K562 (cell line): ENCODE measurements at regions not wholly inside any gene's neighbourhood (a gene's known extent, or its start where the extent isn't known, plus 50 kb on each side); places are given as distances from the start of the nearest gene placed in this dataset.

Source experiments
- ATAC-seq: fragments of 200-7000 bp; cut with Tn5 transposase; 3 replicates; pipeline ENCODE4 v1.9.1; 2020; ENCODE audit warnings: moderate library complexity
- BruUV-seq: library from RNA; stranded (reverse); fragments of 400-500 nt; replicated peaks from 2 replicates; lab custom pipeline; 2021; lab: Mats Ljungman, UMichigan
- CTCF ChIA-PET: fragments of 300-600 bp; formaldehyde crosslinking; extraction: SDS; loops from one replicate; lab custom pipeline; 2021; ENCODE audit warnings: low intra/inter-chr PET ratio; lab: Yijun Ruan, JAX
- POLR2A ChIA-PET: fragments of 300-600, 350-650 bp; sonication (Branson Sonifier 250); formaldehyde crosslinking; extraction: SDS; loops from one replicate; lab custom pipeline; 2021; ENCODE audit warnings: antibody characterized with exemption, inconsistent platforms; lab: Yijun Ruan, JAX
- DNase-seq, 4 experiments: peaks; one replicate each; pipeline versions ENCODE4 v3.0.0 to v3.0.0-alpha.2; 2011 to 2018; ENCODE audit warnings: low spot score in 3 of 4, mixed read lengths in 3 of 4; ENCODE audit errors: extremely low read depth in 1 of 4
- FAIRE-seq: peaks from 2 replicates; lab custom pipeline; 2011; peaks lifted over from hg19 to GRCh38; lab: Jason Lieb, UNC
- H2AFZ ChIP-seq: 2 replicates; pipeline ENCODE4 v1.6.0; 2011; ENCODE audit warnings: low read depth, low read length, control low read depth, inconsistent platforms
- H3K27ac ChIP-seq: fragments of 200-600 bp; 3 replicates; pipeline ENCODE4 v1.8.0; 2011; ENCODE audit warnings: low read depth, mild to moderate bottlenecking, control low read depth, inconsistent platforms, low read length, moderate library complexity, mixed read lengths; ENCODE audit errors: extremely low read depth
- H3K27me3 ChIP-seq, 2 experiments: fragments of 300-600 bp in 1 of 2; 2 replicates in 1 of 2; 3 replicates in 1 of 2; pipeline versions ENCODE4 v1.6.0 to v1.8.0; 2011; ENCODE audit warnings: inconsistent platforms in 2 of 2, low read length in 2 of 2, mild to moderate bottlenecking in 1 of 2, mixed read lengths in 1 of 2, moderate library complexity in 1 of 2; ENCODE audit not compliant: control insufficient read depth in 2 of 2, insufficient read depth in 2 of 2
- H3K36me3 ChIP-seq: fragments of 300-600 bp; 3 replicates; pipeline ENCODE4 v1.8.0; 2011; ENCODE audit warnings: mild to moderate bottlenecking, low read length, inconsistent platforms; ENCODE audit not compliant: control insufficient read depth, insufficient read depth
- H3K4me1 ChIP-seq, 2 experiments: fragments of 200-600 bp in 1 of 2; replicated peaks in 1 of 2; 2 replicates in 1 of 2; 3 replicates in 1 of 2; pipeline versions ENCODE4 v1.5.1 to v1.8.0; 2011; ENCODE audit warnings: inconsistent platforms in 2 of 2, low read length in 2 of 2, mild to moderate bottlenecking in 1 of 2, mixed read lengths in 1 of 2, moderate library complexity in 1 of 2; ENCODE audit not compliant: control insufficient read depth in 2 of 2, insufficient read depth in 2 of 2
- H3K4me2 ChIP-seq: 2 replicates; pipeline ENCODE4 v1.6.1; 2011; ENCODE audit warnings: low read length, control low read depth, inconsistent platforms, mixed read lengths; ENCODE audit not compliant: insufficient read depth
- H3K4me3 ChIP-seq: fragments of 200-600 bp; sonication (generic), shearing (Covaris generic); 2 replicates; pipeline ENCODE4 v1.5.1; 2016; ENCODE audit warnings: control low read depth, inconsistent platforms
- H3K79me2 ChIP-seq: fragments of 200-600 bp; 3 replicates; pipeline ENCODE4 v1.8.0; 2011; ENCODE audit warnings: low read length, inconsistent platforms; ENCODE audit not compliant: control insufficient read depth, insufficient read depth
- H3K9ac ChIP-seq, 2 experiments: 2 replicates each; pipeline versions ENCODE4 v1.6.0 to v1.6.1; 2011; ENCODE audit warnings: low read depth in 2 of 2, low read length in 2 of 2, control low read depth in 1 of 2, inconsistent platforms in 1 of 2, mild to moderate bottlenecking in 1 of 2, mixed read lengths in 1 of 2; ENCODE audit not compliant: insufficient read depth in 1 of 2
- H3K9me1 ChIP-seq: one replicate; pipeline ENCODE4 v1.6.0; 2011; ENCODE audit warnings: inconsistent platforms, mild to moderate bottlenecking, low read length, moderate library complexity; ENCODE audit not compliant: control insufficient read depth, insufficient read depth
- H3K9me3 ChIP-seq: replicated peaks from 2 replicates; pipeline ENCODE4 v1.5.1; 2011; ENCODE audit warnings: low read depth, low read length, inconsistent platforms; ENCODE audit not compliant: control insufficient read depth, insufficient read depth
- H4K20me1 ChIP-seq: replicated peaks from 2 replicates; pipeline ENCODE4 v1.6.1; 2011; ENCODE audit warnings: low read length, inconsistent platforms, mixed read lengths; ENCODE audit not compliant: control insufficient read depth, insufficient read depth
- BRF1 ChIP-seq: IDR thresholded peaks from 3 replicates; pipeline ENCODE4 v1.6.1; 2011; ENCODE audit warnings: borderline replicate concordance, mild to moderate bottlenecking; ENCODE audit not compliant: insufficient read length; ENCODE audit errors: extremely low read depth
- DEAF1 ChIP-seq: fragments of 450-650 bp; formaldehyde crosslinking; IDR thresholded peaks from 2 replicates; pipeline ENCODE4 v1.4.0; 2020; ENCODE audit warnings: mild to moderate bottlenecking, moderate library complexity
- EZH2 ChIP-seq: IDR thresholded peaks from 2 replicates; pipeline ENCODE4 v1.6.1; 2012; ENCODE audit warnings: low read depth, mild to moderate bottlenecking, inconsistent platforms, low read length, borderline replicate concordance
- ILK ChIP-seq: fragments of 450-650 bp; IDR thresholded peaks from 2 replicates; pipeline ENCODE4 v1.6.1; 2016; ENCODE audit warnings: missing genetic modification characterization, low read depth, mild to moderate bottlenecking, missing compliant biosample characterization, moderate library complexity, borderline replicate concordance
- MITF ChIP-seq: IDR thresholded peaks from 2 replicates; pipeline ENCODE4 v1.6.1; 2014; ENCODE audit warnings: antibody characterized with exemption
- SIN3A ChIP-seq, 2 experiments: fragments of 150-350 bp in 1 of 2; IDR thresholded peaks; 2 replicates each; pipeline ENCODE4 v1.6.1; 2011 to 2016; ENCODE audit warnings: borderline replicate concordance in 2 of 2, low read depth in 2 of 2, low read length in 2 of 2, mild to moderate bottlenecking in 2 of 2, moderate library complexity in 2 of 2; ENCODE audit not compliant: control insufficient read depth in 1 of 2
- SMAD1 ChIP-seq: fragments of 150-350 bp; IDR thresholded peaks from 2 replicates; pipeline ENCODE4 v1.6.1; 2014; ENCODE audit warnings: low read length, low read depth; ENCODE audit not compliant: partially characterized antibody
- SMARCE1 ChIP-seq: fragments of 450-650 bp; IDR thresholded peaks from 2 replicates; pipeline ENCODE4 v1.7.1; 2016; ENCODE audit warnings: mild to moderate bottlenecking
- TCF7 ChIP-seq: sonication (generic); IDR thresholded peaks from 2 replicates; pipeline ENCODE4 v1.6.1; 2016; ENCODE audit warnings: antibody characterized with exemption, borderline replicate concordance
- TRIM24 ChIP-seq, 2 experiments: fragments of 450-650 bp; IDR thresholded peaks; 2 replicates each; pipeline ENCODE4 v1.6.1; 2016
- ZBTB2 ChIP-seq: fragments of 450-650 bp; IDR thresholded peaks from 2 replicates; pipeline ENCODE4 v1.6.1; 2016; ENCODE audit warnings: antibody characterized with exemption
- ZNF551 ChIP-seq: fragments of 250-450 bp; sonication (Bioruptor Pico); IDR thresholded peaks from 2 replicates; pipeline ENCODE4 v1.5.0; 2021; ENCODE audit warnings: mild to moderate bottlenecking, moderate library complexity
- ZNF586 ChIP-seq: fragments of 450-650 bp; formaldehyde crosslinking; conservative IDR thresholded peaks from 2 replicates; pipeline ENCODE4 v1.4.0; 2020; ENCODE audit warnings: mild to moderate bottlenecking, moderate library complexity
- ZZZ3 ChIP-seq: fragments of 450-650 bp; IDR thresholded peaks from 2 replicates; pipeline ENCODE4 v1.6.1; 2016; ENCODE audit warnings: antibody characterized with exemption, mild to moderate bottlenecking, moderate library complexity
- WGBS: fragments of 100-300 bp; shearing (Covaris generic); methylation state at CpG from one replicate; pipeline ENCODE4 v1.1.6; 2016; ENCODE audit warnings: low coverage, mixed read lengths; ENCODE audit not compliant: insufficient coverage; ENCODE audit errors: missing lambda C conversion rate; 5-methylcytosine and 5-hydroxymethylcytosine counted together
- in situ Hi-C: fragments of 300-500 bp; cut with MboI; formaldehyde crosslinking; loops from 4 replicates; pipeline ENCODE4 v1.15.0; 2018; ENCODE audit warnings: inconsistent platforms, mixed read lengths
- intact Hi-C: fragments of 100-400 bp; cut with micrococcal nuclease; formaldehyde crosslinking; loops from 2 replicates; pipeline ENCODE4 v1.14.2; 2022

GRCh38 chr18:67618061-67618460 is 101.5 kb upstream of the DSEL start:
- no peak overlapping the region for H3K4me3 ChIP-seq
- POLR2A ChIA-PET, result no interaction called here
- ATAC-seq, result no peak
- no peaks in the 10 kb centered on the region for H3K4me1 ChIP-seq
- no peaks in the 10 kb centered on the region for H3K79me2 ChIP-seq
- no peaks in the 10 kb centered on the region for H4K20me1 ChIP-seq
- no peak overlapping the region for H3K9ac ChIP-seq
- 0% methylated on average over 3 of the region's 4 CpGs for WGBS
- H3K4me2 ChIP-seq, result no peak overlapping the region
- no peaks in the 10 kb centered on the region for H3K36me3 ChIP-seq
- in situ Hi-C loops, result no loop called here
- TF ChIP-seq MITF (no peak), ZZZ3 (no peak), EZH2 (no peak), TCF7 (no peak), ILK (tag) (no peak), TRIM24 (IDR thresholded peaks at IDR 0.05) (no peak)
- TF ChIP-seq, all 486 proteins: peak for 0
- no TSS peak for BruUV-seq
- Histone ChIP-seq H3K27ac (no peak overlapping the region), H3K9me1 (no peaks in the 10 kb centered on the region), H3K9me3 (no peaks in the 10 kb centered on the region), H3K27me3 (no peaks in the 10 kb centered on the region), H2AFZ (no peak overlapping the region)
- FAIRE-seq, result no peak
- intact Hi-C loops, result no loop called here
- no peak for DNase-seq
- CTCF ChIA-PET, result no interaction called here

- Histone ChIP-seq H3K9me3 (no peaks in the 10 kb centered on the region), H3K4me3 (no peak overlapping the region), H3K9ac (no peak overlapping the region), H3K27ac (no peak overlapping the region), H2AFZ (no peak overlapping the region), H3K4me2 (no peak overlapping the region), H3K27me3 (no peaks in the 10 kb centered on the region), H3K79me2 (no peaks in the 10 kb centered on the region), H3K9me1 (no peaks in the 10 kb centered on the region), H3K4me1 (no peaks in the 10 kb centered on the region), H4K20me1 (no peaks in the 10 kb centered on the region), H3K36me3 (no peaks in the 10 kb centered on the region)
- CTCF ChIA-PET, result no interaction called here
- POLR2A ChIA-PET, result no interaction called here
- 0% methylated on average over 3 of the region's 3 CpGs for WGBS
- FAIRE-seq (no peak), ATAC-seq (no peak), DNase-seq (no peak)
- intact Hi-C loops, result no loop called here
- no TSS peak for BruUV-seq
- in situ Hi-C loops, result no loop called here
- TF ChIP-seq ZBTB2, result no peak
- TF ChIP-seq SIN3A (IDR thresholded peaks at IDR 0.05; ENCODE audit: borderline replicate concordance in 2 of 2, control insufficient read depth in 1 of 2, low read depth in 2 of 2, low read length in 2 of 2), result no peak
- TF ChIP-seq BRF1, result no peak
- no peak for TF ChIP-seq DEAF1 (CRISPR knock-in tag)
- TF ChIP-seq SMARCE1, result no peak
- TF ChIP-seq ZNF586 (CRISPR knock-in tag), result no peak
- no peak for TF ChIP-seq ZNF551 (CRISPR knock-in tag)
- TF ChIP-seq SMAD1, result no peak
Measured at GRCh38 chr18:67615876-67616275, 99.4 kb upstream of the DSEL start.
